HG02884 (cell line): ENCODE measurements at regions not wholly inside any gene's neighbourhood (a gene's known extent, or its start where the extent isn't known, plus 50 kb on each side); places are given as distances from the start of the nearest gene placed in this dataset.

Experiments used
- ATAC-seq: cut with Tn5 transposase; IDR thresholded peaks from one replicate; pipeline ENCODE4 v1.9.1; 2021; ENCODE audit warnings: mild to moderate bottlenecking, moderate library complexity; ENCODE audit not compliant: unreplicated experiment

DNA sequence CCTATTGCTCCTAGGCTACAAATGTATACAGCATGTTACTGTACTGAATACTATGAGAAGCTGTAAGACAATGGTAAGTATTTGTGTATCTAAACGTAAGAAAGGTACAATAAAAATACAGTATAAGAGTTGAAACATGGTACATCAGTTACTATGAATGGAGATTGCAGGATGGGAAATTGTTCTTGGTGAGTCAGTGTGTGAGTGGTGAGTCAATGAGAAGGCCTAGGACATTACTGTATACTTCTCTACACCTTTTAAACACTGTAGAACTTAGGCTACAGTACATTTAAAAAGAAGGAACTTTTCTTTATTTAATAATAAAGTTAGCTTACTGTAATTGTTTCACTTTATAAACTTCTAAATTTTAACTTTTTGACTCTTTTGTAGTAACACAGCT lies 2603.2 kb downstream of the PCDH7 start:
- no peak for ATAC-seq

DNA sequence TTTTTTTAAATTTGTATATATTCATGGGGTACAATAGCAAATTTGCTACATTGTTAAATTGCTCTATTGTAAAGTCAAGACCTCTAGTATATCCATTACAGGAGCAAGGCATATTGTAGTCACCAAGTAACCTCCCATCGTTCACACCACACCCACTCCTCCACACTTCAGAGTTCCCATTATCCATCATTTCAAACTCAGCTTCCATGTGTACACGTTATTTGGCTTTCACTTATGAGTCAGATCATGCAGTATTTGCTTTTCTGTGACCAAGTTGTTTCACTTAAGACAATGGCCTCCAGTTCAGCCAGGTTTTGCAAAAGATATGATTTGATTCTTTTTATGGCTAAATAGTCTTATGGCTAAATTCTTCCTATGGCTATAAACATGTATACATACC lies 2614.2 kb downstream of the PCDH7 start:
- ATAC-seq, result no peak

DNA sequence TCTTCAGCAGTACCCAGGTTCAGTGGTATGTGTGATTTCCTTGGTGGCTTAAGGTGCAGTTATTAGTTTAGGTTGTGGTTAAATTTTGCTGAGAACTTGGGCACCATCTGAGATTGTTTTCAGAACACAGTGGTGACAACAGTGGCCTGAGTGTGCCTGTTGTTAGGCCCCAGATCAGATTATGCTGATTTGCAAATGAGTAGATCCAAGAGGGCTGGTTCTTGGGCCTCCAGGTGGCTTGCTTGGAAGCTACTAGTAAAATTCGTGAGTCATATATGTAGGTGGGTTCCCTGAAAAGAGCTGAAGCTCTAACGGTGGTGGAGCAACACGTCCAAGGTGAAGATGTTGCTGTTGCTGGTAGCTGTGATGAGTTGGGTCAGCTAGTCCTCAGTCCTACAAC lies 2619.6 kb downstream of the PCDH7 start:
- no peak for ATAC-seq

DNA sequence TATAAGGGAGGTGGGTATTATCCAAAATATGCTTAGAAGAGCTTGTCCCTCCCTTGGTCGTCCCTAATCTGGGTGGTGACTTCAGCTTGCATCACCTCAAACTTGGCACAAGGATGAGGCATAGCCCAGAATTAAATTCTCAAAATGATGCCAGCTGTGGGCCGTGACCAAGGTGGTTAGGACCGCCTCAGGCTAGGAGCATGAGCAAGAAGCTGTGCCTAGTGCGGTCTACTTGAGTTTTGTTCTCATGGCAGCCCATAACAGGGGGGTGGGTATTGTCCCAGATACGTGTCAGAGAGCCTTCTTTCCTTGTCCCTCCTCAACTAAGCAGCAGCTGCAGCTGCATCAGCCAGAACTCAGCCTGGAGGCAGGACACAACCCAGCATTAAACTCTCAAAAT lies 2620.0 kb downstream of the PCDH7 start:
- ATAC-seq, result no peak

DNA sequence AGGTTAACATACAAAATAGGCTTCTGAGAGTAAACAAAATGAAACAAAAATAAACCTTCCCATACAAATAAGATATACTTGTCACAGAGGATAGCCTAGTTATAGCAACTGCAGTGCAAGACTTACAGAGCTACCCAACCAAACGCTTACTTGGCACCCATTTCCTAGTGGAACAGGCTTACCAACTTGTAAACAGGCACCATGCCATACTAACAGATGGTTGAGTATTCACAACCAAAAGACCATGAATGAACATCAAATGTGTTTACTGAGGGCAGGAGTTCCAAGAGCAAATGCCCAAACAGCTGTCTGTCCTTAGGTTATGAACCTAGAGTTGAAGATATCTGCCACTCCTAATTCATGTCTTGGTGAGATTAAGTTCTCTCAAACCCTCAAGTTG lies 2629.2 kb downstream of the PCDH7 start:
- ATAC-seq, result no peak

DNA sequence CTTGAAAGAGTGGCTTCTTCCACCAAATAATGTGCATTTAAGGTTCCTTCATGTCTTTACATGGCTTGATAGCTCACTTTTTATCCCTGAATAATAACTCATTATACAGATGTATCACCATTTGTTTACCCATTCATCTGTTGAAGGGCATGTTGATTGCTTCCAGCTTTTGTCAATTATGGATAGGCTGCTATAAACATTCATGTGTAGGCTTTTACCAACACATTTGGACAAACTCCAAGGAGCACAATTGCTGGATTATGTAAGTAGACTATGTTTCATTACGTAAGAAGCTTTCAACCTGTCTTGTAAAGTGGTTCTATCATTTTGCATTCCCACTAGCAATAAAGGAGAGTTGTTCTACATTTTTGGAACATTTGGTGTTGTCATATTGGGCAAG lies 2637.0 kb downstream of the PCDH7 start:
- ATAC-seq, result no peak

DNA sequence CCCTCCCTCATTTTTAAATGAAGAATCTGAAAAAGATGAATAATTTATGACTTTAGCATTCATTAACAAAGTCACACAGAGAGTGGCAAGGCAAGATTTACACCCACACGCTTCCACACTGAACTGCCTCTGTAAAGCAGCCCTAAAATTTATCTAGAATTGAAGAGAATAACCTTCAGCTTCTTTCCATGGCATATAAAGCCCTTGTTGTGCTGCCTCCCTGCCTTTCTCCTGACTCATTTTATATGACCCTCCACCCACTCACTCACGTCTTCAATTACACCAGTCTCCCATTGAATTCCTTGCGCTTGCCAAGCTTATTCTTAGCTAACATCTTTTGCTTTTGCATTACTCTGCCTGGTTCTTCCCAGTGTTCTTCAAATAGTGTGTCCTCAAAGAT lies 2649.3 kb downstream of the PCDH7 start:
- ATAC-seq, result no peak

DNA sequence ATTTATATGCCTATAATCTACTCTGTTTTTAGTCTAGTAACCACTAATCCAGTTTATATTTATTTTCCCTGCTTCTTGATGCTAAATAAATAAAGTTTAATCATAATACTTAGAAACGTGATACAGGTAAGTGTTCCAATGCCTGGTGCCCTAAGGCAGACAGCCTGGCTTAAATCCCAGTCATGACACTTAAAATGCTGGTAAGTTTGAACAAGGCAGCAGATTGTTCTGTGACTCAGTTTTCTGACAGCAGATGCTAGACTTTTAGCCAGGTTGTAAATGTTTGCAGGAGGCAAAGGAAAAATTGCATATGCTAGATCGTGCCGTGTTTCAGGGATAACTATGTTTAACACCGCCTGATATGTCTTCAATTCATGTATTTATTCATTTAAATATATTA lies 2661.6 kb downstream of the PCDH7 start:
- no peak for ATAC-seq

DNA sequence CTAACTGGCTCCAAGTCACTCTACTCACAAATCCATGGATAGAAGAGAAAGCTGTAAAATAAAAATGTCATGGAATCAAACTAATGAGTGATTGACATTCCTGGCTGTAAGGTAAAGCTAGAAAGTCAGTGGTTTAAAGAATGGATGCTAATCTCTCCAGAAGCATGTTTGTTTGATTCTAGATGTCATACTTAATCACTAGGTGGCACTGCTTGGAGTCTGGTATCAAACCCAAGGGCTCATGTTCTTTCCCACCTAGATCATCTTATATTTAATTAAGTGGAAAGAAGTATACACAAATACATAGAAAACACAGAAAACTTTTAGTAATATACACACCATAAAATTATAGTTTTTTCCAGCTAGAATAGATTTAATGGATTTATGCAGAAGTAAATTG lies 2666.6 kb downstream of the PCDH7 start:
- no peak for ATAC-seq

DNA sequence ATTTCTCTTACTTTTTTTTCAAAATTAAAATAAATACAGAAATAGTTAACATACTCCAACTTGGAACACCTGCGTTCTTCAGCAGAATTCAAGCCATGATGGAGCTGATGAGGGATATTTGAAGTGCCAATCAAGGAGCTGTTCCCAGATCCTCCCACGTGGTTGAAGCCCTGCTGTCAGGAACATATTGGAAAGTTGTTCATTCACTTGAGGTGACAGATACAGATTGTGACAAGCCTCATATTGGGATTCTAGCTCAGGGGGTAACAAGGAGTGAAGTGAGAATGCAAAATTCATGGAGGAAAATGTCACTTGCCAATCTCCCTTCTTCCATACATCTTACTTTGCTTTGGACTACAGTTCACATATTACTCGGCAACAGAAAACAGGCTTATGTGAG lies 2670.8 kb downstream of the PCDH7 start:
- no peak for ATAC-seq

DNA sequence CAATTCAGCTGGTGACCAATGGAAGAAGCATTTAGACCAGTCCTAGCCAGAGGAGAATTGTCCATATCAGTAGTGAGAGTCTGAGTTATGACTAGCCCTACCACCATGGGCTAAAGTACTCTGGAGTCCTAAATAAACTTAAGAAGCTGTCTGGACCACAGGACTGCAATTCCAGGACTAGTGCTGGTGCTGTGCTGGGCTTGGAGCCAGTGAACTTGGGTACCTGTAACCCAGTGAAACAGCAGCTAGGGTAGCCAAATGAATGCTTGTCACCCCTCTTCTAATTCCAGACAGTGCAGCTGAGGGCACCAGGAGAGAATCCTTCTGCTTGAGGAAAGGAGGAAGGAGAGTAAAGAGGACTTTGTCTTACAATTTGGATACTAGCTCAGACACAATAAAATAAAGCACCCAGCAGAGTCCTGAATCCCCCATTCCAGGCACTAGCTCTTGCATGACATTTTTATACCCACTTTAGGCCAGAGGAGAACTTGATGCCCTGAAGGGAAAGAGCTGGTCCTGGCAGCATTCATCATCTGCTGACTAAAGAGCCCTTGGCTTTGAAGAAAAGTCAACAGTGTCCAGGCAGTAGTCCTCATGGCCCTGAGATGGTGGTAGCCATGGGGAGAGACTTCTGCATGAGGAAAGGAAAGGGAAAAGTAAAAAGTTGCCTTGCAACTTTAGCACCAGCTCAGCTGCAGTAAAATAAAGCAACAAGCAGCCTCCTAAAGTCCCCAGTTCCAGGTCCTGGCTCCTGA lies 2675.7 kb downstream of the PCDH7 start:
- ATAC-seq, result no peak

DNA sequence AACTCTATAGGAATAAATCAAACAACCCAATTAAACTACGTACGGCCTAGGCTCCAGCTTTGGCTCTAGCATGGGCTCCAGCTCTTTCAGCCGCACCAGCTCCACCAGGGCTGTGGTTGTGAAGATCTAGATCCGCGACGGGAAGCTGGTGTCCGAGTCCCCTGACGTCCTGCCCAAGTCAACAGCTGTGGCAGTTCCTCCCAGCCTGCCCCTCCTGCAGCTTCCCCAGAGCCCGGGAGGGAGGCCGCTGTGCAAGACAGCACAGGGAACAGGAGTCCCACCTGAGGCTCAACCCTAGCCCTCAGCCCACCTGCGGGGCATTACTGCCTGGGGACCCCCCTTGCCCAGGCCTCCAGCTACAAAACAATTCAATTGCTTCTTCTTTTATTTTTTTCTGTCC lies 2680.3 kb downstream of the PCDH7 start:
- ATAC-seq, result no peak

DNA sequence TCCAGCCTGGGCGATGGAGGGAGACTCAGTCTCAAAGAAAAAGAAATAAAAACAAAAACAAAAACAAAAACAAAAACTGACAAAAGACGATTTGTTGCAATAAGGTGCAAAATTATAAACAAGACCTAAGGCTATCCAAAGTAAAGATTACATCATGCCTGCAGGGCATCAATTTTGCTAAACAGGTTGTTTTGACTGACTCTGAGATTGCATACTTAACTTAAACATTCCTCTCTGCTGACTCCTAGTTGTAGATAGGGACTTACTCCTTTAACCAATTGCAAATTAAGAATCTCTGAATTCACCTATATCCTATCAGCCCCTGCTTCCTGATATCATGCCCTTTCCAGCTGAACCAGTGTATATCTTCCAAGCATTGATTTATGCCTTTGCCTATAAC lies 2687.3 kb downstream of the PCDH7 start:
- ATAC-seq, result no peak

DNA sequence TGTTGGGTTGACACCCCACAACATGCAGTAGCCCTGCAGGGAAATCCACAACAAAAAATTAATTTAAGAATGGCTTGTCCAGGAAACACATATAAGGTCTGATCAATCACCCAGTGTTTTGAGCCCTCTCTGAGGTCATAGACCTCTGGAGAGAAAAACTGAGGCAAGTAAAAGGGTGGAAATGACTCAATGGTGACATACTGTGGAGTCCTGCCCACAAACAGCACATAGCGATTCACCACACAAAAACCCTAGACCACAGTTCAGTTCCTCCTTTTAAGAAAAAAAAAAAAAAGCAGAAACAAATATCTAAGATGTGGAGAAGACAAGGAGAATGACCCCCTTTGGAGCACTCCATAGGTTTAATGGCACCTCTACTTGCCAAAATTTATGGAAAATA lies 2691.0 kb downstream of the PCDH7 start:
- ATAC-seq, result no peak

DNA sequence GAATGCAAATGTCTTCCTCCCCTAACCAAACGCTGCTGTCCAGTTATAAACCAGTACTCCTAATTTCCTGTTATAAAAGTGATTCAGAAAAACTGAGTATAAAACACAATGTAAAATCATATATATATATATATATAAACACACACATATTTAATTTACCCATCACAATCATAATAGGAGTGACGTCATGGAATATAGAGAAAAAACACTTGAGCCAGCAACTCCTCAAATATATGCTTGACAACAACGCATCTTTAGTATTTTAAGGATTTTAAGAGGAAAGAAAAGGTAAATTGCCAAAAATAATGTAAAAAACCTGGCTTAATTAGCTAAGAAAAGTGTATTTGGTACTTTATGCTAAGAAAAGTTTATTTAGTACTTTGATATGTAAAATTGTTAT lies 2701.7 kb downstream of the PCDH7 start:
- ATAC-seq, result no peak

DNA sequence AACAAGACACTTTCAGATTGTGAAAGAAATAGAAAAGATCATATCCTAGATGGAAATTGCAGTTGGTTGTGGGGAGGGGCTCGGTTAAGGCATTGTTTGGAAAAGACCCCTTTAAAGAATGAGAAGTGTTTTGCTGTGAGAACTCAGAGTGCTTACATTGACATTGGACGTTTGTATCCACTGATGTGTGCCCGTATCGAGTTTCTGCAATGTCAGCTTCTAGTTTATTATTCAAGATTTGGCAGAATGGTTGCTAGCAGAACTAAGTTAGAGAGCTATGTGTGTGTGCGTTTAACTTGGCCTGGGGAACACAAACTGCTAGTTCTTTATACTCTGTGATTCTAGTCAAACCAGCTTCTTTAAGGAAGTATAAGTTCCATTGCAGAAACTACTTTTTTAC lies 2702.5 kb downstream of the PCDH7 start:
- ATAC-seq, result no peak

DNA sequence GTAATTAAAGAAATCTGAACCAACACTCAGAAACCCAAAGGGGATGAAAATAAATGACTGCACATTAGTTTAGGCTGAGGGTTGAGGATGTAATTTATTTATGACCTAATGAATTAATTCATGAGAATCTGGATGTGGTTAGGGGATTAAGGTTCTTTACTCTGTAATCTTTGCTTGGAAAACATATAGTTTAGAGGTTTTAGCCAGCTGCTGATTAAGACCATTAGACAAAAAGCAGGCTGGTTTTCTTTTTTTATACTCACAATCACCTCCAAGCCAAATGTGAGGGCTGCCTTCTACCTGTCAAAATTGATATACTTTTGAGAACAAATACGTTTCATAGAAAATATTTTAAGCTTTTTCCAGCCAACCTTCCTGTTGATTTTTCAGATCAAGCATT lies 2705.8 kb downstream of the PCDH7 start:
- no peak for ATAC-seq

DNA sequence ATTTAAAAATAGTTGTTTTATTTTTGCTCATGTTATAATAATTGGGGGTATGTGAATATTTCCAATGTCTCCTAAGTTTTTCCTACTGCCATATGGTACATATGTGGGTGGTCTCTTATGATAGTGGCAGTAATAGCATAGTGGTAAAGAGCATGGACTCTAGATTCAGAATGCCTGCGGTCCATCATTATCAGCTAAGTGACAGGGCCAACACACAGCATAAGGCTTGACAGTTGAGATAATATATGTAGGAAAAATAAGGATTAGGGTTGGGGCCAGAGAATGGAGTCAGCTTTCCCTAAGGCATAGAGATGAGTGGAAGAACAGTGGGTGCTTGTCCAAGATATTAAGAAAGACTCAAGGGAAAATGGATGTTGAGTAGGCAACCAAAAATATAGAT lies 2707.5 kb downstream of the PCDH7 start:
- ATAC-seq, result no peak

DNA sequence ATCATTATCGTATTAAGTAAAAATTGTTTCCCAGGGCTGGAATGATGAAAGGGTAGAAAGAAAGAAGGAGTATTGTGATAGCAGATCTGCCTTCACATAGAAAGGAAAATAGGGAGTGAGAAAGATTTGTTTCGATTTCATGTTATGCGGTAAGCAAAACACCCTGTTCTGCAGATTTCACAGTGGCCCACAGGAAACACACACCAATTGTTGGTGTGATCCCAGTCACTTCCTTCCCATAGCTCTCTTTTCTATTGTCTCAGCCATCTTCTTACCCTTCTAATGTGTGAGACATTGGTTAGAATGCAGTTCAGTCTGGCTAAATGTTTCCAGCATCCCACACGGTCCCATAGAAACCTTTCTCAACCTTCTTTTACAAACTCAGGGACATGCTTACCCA lies 2709.8 kb downstream of the PCDH7 start:
- ATAC-seq, result no peak

DNA sequence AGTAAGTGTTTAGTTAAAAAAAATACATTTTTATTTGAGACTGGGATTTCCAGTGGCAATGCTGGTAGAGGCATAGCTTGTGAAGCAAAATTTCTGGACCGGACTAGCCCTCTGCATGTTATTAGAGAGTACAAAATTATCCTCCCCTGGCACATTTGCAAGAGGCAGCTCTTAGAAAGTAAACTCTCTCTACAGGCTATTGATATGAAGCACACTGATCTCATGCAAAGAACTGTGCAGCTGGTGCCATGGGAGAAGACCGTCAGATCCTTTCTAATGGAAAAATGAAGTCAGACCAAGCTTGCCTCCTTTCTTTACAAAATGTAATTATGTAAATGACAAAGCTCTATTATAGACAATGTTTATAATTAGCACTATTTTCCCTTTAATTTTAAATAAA lies 2717.2 kb downstream of the PCDH7 start:
- no peak for ATAC-seq

DNA sequence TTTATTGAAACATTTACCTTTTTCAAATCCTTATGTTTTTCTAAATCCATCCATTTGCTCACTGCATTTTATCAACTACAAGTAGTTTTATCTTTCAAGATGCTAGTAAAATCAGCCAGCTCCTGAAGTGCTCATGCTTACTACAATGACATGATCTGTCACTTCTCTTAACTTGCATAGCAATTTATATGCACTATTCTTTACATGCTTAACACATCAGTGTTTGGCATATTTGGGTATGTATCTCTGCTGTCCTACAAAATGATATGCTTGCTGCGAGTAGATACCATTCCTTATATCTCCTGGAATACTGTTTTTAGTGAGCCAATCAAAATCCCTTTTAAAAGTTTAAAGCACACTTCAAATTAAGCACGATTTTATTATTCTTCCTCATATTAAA lies 2726.8 kb downstream of the PCDH7 start:
- no peak for ATAC-seq

DNA sequence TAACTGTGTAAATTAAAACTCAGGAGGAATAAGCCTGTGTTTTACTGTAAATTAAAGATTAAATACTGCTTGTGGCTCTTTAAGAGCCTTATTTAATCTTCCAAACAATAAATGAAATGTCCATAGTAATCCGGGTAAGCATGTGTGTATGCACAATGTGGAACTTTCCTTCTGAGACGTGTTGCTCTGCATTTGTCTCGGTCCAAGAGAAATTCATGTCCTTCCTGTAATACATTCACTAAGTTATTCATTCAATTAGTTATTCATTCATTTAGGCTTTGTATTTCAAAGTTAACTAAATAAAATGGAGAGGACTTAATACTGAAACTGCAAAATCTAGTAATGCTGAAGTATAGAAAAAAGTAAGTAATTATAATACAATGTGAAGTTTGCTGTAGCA lies 2728.8 kb downstream of the PCDH7 start:
- no peak for ATAC-seq

DNA sequence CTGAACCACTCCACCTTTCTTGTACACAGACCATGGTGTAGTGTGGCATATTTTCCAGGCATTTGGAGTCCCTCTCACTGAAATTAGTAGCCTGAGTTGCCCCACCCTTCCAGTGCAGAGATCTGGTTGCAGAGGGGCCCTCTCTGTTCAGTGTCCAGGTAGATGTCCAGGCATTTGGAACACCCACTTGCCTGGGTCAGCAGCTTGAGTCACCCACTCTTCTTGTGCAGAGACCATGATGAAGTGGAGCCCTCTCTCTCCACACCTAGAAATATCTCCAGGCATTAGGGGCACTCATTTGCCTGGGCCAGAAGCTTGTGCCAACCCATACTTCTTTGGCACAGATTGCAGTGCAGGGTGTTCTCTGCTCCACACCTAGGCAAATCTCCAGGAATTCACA lies 2733.3 kb downstream of the PCDH7 start:
- ATAC-seq, result no peak
